NK-92 treated with Interleukin-12 subunit alpha and Interleukin-12 subunit beta, amount 100 ng/mL, for 24 hours (cell line): ENCODE measurements at regions not wholly inside any gene's neighbourhood (a gene's known extent, or its start where the extent isn't known, plus 50 kb on each side); places are given as distances from the start of the nearest gene placed in this dataset.
"Not testable (repeated sequence)": the region's sequence is repeated elsewhere in the genome, so short reads cannot be mapped to it uniquely, and the experiment has no call there.

Source experiments
- DNase-seq: peaks from one replicate; lab custom pipeline; 2025; lab: John Stamatoyannopoulos, UW

- DNase-seq = no peak
Measured at GRCh38 chr1:98287626-98288025, 366.8 kb upstream of the DPYD start.

- no peak for DNase-seq
Measured at GRCh38 chr1:98286656-98287055, 365.8 kb upstream of the DPYD start.

GRCh38 chr1:98285286-98285685 lies 364.5 kb upstream of the DPYD start:
- not testable (repeated sequence) for DNase-seq

GRCh38 chr1:98280049-98280448 lies 359.2 kb upstream of the DPYD start:
- DNase-seq = no peak

- DNase-seq = no peak
Measured at GRCh38 chr1:98278055-98278454, 357.2 kb upstream of the DPYD start.

- no peak for DNase-seq
Measured at GRCh38 chr1:98277118-98277517, 356.3 kb upstream of the DPYD start.

GRCh38 chr1:98276514-98276913 lies 355.7 kb upstream of the DPYD start:
- DNase-seq = no peak

GRCh38 chr1:98268316-98268715 lies 347.5 kb upstream of the DPYD start:
- no peak for DNase-seq

- no peak for DNase-seq
Measured at GRCh38 chr1:98267423-98267822, 346.6 kb upstream of the DPYD start.

GRCh38 chr1:98264727-98265126 lies 343.9 kb upstream of the DPYD start:
- DNase-seq = no peak

GRCh38 chr1:98260839-98261238 lies 340.0 kb upstream of the DPYD start:
- no peak for DNase-seq

GRCh38 chr1:98260412-98260811 lies 339.6 kb upstream of the DPYD start:
- no peak for DNase-seq

GRCh38 chr1:98256700-98257099 lies 335.9 kb upstream of the DPYD start:
- DNase-seq = no peak

- no peak for DNase-seq
Measured at GRCh38 chr1:98253145-98253544, 332.3 kb upstream of the DPYD start.

GRCh38 chr1:98251497-98251896 lies 330.7 kb upstream of the DPYD start:
- no peak for DNase-seq

- DNase-seq = no peak
Measured at GRCh38 chr1:98232678-98233077, 311.8 kb upstream of the DPYD start.

GRCh38 chr1:98222706-98223105 lies 301.9 kb upstream of the DPYD start:
- DNase-seq = no peak

- no peak for DNase-seq
Measured at GRCh38 chr1:98221923-98222322, 301.1 kb upstream of the DPYD start.

- no peak for DNase-seq
Measured at GRCh38 chr1:98217601-98218000, 296.8 kb upstream of the DPYD start.

GRCh38 chr1:98216304-98216703 lies 295.5 kb upstream of the DPYD start:
- no peak for DNase-seq

- no peak for DNase-seq
Measured at GRCh38 chr1:98211271-98211845, 290.5 kb upstream of the DPYD start.

GRCh38 chr1:98210563-98210962 lies 289.7 kb upstream of the DPYD start:
- no peak for DNase-seq

GRCh38 chr1:98210064-98210463 lies 289.2 kb upstream of the DPYD start:
- DNase-seq = no peak

- no peak for DNase-seq
Measured at GRCh38 chr1:98205291-98206017, 284.6 kb upstream of the DPYD start.
